Astrocyte of the cerebellum (primary cell): ENCODE measurements at regions not wholly inside any gene's neighbourhood (a gene's known extent, or its start where the extent isn't known, plus 50 kb on each side); places are given as distances from the start of the nearest gene placed in this dataset.
A peak's percentile ranks its signal among the peaks of the same experiment; 100 is the strongest.

ENCODE experiments used
- DNase-seq: peaks from one replicate; pipeline ENCODE4 v3.0.0-alpha.2; 2011; ENCODE audit warnings: low read depth
- H3K4me3 ChIP-seq: 2 replicates; pipeline ENCODE4 v1.5.1; 2011; ENCODE audit warnings: mild to moderate bottlenecking, low read depth, low read length, moderate library complexity
- in situ Hi-C: cut with HindIII; loops from 2 replicates; pipeline ENCODE4 v1.10.0; 2017; ENCODE audit warnings: low sequenced_read_pairs
- TF ChIP-seq, protein P1 (sequence below): IDR thresholded peaks from 2 replicates; pipeline ENCODE4 v1.5.1; 2012; ENCODE audit warnings: low read length, low read depth, moderate library complexity, mild to moderate bottlenecking; ENCODE audit errors: missing control alignments

DNA sequence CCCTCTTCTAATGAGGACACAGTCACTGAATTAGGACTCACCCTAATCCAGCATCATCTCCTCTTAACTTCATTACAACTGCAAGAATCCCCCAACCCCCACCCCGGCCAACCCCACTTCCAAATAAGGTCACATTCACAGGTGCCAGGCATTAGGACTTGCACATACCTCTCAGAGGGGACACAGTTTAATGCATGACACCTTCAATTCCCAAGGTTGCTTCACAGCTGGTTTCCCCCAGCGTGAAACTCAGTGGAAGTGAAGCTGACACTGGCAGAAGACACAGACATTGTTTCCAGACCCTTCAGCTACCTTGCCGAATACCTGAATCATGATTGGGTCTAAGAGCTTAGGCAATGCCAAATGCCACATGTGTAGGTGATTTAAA is 217.0 kb upstream of the DYNLRB2 start:
- no peak for DNase-seq
- H3K4me3 ChIP-seq: no peak overlapping the region
- in situ Hi-C loops: no loop called here
- TF ChIP-seq, protein P1, sequence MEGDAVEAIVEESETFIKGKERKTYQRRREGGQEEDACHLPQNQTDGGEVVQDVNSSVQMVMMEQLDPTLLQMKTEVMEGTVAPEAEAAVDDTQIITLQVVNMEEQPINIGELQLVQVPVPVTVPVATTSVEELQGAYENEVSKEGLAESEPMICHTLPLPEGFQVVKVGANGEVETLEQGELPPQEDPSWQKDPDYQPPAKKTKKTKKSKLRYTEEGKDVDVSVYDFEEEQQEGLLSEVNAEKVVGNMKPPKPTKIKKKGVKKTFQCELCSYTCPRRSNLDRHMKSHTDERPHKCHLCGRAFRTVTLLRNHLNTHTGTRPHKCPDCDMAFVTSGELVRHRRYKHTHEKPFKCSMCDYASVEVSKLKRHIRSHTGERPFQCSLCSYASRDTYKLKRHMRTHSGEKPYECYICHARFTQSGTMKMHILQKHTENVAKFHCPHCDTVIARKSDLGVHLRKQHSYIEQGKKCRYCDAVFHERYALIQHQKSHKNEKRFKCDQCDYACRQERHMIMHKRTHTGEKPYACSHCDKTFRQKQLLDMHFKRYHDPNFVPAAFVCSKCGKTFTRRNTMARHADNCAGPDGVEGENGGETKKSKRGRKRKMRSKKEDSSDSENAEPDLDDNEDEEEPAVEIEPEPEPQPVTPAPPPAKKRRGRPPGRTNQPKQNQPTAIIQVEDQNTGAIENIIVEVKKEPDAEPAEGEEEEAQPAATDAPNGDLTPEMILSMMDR: no peak

DNA sequence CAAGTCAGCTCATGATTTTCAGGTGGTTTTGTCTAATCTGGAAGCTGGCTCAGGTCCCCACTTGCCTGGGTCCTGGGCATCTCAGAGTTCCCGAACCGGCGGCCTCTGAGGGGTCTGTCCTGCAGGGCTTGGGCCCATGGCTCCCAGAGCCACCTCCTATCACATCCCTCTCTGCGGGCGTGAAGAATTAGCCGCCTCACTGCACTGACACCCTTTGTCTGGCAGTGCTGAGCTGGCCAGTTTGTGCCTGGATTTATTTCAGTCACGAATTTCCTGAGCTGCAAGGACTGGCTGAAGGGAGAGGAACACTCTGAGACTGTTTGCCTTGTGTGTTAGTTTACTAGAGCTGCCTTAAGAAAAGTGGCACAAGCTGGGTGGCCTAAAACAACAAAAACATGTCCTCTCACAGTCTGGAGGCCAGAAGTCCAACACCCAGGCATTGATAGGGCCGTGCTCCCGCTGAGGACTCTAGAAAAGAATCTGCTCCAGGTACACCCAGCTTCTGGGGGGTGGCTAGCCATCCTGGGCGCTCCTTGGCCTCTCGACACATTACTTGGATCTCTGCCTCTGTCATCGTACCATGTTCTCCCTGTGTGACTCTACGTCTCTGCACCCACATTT is 217.5 kb upstream of the DYNLRB2 start:
- H3K4me3 ChIP-seq: no peak overlapping the region
- TF ChIP-seq, protein P1: no peak
- no peak for DNase-seq
- in situ Hi-C loops: no loop called here

DNA sequence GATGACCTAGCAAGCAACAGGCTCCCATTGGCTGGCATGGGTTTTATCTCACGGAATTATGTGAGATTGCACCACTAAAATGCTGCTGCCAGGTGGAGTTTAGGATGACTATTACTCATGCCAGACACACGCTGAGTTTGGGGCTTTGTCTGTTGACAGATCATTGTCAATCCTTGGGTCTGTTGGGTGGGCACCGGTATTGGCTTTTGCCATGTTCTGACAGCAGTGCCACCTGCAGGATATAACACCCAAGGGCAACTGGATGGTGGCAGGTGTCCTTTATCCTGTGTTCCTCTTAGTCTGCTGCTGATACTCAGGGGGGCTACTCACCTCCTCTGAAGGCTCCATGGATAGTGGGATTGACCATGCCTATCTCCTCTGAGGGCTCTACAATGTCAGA is 221.6 kb upstream of the DYNLRB2 start:
- TF ChIP-seq, protein P1: no peak
- in situ Hi-C loops: no loop called here

DNA sequence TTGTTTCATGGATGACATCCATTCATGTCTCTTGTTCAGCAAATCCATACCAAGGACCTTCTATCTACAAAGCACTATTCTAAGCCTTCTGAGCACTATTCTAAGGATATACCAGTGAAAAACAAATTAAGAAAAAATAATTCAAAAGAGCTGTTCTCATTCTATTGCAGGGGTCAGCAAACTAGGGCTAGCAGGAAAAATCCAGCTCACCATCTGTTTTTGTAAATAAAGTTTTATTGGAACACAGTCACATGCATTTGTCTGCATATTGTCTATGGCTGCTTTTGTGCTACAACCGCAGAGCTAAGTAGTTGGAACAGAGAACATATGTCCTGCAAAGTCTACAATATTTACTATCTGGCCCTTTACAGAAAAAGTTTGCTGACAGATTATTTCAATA is 222.7 kb upstream of the DYNLRB2 start:
- in situ Hi-C loops: no loop called here
- H3K4me3 ChIP-seq: no peak overlapping the region
- no peak for DNase-seq
- TF ChIP-seq, protein P1: no peak

More for the DNA sequence above, 221.6 kb upstream of the DYNLRB2 start:
- no peak overlapping the region for H3K4me3 ChIP-seq
- DNase-seq: no peak

DNA sequence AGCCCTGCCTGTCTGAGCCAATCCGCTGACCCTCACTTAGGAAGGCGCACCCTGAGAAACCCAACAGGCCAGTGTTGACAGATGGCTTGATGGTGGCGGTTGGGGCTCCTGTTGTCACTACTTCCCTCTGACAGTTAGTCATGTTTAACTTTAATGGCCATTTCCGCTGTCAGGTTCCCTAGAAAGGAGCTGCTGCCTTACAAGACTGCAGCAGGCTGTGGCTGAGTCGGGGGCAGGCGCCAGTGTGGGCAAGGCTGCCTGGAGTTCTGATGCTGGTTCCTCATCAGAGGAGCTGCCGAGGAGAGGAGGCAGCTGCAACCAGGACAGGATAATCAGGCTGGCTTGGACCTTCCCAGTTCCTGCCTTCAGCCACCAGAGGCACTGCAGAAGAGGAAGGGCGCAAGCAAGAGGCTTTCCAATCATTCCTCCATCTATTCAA is 223.2 kb upstream of the DYNLRB2 start:
- no peak for DNase-seq
- H3K4me3 ChIP-seq: no peak overlapping the region
- in situ Hi-C loops: no loop called here
- TF ChIP-seq, protein P1: peak; percentile 20

DNA sequence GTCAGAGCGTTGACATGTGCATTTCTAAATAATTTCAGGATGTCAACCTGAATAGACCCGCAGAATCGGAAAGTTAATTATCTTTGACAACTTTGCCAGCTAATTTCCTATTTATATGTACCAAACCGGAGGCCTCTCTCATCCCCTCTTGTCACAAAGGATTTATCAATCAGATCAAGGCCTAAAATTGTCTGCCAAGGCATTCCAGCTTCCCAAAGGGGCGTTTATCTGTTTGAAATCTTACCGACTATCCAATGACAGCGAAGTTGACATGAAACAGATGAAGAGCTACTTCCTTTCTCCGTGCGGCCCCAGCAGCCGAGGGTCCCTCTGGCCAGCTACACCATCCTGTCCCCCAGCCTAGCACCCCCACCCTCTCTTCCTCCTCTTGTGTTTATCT is 223.7 kb upstream of the DYNLRB2 start:
- in situ Hi-C loops: no loop called here
- no peak for DNase-seq
- no peak overlapping the region for H3K4me3 ChIP-seq
- TF ChIP-seq, protein P1: no peak
